NCI-H128 (cell line): ENCODE measurements at regions not wholly inside any gene's neighbourhood (a gene's known extent, or its start where the extent isn't known, plus 50 kb on each side); places are given as distances from the start of the nearest gene placed in this dataset.
"Not testable (repeated sequence)": the region's sequence is repeated elsewhere in the genome, so short reads cannot be mapped to it uniquely, and the experiment has no call there.

ENCODE experiments used
- DNase-seq: peaks from one replicate; lab custom pipeline; 2025; ENCODE audit not compliant: unreplicated experiment; lab: John Stamatoyannopoulos, UW

DNA sequence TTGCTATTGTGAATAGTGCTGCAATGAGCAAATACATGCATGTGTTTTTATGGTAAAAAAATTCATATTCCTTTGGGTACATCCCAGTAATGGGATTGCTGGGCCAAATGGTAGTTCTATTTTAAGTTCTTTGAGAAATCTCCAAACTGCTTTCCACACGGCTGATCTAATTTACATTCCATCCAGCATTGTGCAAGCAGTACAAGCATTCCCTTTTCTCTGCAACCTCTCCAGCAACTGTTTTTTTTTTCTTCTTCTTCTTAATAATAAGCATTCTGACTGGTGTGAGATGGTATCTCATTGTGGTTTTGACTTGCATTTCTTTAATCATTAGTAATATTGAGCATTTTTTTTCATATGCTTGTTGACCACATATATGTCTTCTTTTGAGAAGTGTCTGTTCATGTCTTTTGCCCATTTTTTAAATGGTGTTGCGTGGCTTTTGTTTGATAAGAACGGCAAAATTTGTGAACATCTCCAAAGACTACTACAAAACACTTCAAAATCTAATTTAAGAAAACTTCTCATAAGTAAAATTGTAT is 136.1 kb upstream of the MYO3A start:
- no peak for DNase-seq

DNA sequence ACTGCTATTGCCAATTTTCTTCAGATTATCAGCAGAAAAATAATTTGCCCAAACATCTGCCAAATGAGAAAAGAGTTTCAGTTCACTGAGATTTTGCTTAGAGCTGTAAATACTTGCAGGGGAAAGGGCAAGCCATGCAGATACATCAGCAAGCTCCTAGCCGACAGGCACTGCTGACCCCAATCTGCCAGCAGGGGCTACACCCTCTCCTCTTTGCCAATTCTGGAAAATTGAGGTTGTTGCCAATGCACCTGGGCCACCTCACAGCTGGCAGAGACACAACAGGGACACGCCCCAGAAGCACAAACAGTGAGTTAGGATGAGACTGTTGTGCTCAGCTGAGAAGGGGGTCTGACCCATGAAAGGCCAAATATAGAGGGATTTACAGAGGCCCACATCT is 129.5 kb upstream of the MYO3A start:
- DNase-seq = no peak

DNA sequence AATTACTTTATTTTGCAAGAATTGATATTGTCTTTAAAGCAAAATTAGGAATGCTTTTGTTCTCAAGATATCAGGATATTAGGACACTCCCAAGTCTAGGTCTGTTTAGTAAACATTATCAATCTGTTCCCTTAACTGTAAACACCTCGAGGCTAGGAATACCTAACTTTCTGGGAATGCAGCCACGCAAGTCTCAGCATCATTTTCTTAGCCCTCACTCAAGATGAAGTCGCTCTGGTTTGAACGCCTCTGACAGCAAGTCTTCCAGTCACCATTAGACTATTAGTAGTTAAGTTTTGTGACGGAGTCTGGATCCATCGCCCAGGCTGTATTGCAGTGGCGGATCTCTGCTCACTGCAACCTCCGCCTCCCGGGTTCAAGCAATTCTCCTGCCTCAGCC is 128.0 kb upstream of the MYO3A start:
- no peak for DNase-seq

DNA sequence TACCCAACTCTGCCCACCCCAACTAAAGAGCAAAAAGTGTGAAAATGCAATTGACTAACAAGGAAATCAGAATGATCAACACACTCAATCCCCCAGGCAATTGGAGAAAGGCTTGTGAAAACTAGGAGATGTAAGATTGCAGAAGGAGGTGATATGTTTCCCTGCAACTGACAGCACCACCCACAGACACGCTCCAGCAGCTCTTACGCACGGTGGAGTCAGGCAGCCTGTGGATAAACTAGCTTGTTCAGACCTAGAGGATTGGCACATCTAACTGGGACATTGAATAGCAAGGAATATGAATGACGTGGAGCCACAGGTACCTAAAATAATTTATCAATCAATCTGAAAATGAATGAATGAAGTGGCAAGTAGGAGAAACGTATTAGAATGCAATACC is 125.7 kb upstream of the MYO3A start:
- DNase-seq = no peak

DNA sequence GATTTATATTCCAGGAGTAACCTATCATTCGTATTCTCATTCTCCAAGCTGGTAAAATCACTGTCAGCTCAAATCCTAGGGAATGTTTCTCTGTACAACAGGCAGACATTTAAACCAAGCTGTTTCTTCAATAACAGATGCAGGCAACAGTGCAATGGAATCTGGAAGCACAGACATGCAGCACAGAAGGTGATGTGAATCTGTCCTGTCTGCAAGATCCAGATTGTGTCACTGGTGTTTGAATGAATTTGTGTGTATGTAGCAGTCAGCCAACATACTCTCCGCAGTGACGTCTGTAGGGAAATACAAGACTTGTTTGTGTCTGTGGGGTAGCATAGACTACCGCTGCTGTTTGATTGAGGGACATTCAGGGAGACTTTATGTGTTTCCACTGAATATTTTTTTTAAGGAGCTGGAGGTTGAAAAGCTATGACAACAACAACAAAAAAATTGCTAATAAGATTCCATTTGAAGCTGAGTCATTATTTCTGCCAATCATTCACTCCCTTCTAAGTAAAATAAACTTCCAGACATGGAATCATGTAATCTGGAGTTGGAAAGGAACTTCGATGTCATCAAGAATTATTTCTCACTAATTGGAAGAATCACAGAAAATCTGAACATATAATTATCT is 122.9 kb upstream of the MYO3A start:
- DNase-seq = no peak

DNA sequence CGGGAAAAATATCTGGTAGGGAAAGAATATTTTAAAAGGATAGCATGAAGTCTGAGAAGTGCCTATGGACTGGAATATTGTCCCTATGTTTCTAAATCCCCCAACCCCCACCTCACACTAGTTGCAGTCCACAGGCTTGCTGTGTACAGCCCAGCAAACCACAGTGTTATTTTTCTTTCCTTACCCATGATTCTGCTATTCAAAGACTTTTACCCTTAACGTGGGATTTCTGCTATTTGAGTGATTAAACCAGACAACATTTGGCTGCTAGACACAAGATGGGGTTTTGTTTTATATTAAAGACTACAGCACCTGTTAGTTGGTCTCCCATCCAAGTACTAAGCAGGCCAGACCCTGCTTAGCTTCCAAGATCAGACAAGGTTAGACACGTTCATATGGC is 120.5 kb upstream of the MYO3A start:
- DNase-seq = no peak

DNA sequence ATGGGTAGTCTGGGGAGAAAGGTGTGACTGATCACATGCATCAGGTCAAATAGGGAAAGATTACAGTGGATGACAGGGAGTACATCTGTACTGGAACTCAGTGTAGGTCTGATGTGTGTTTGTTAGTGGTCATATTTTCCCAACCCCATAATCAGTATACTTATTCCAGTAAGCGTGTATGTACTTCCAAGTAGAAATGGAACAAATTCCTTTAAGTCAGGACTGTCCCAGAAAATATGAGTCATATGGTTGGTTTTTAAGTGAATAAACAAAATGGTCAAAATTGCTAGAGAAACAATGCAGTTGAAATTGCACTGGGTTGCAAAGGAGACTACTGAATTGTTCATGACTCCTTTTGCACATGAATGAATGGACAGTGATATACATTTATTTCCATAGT is 118.8 kb upstream of the MYO3A start:
- DNase-seq = no peak

DNA sequence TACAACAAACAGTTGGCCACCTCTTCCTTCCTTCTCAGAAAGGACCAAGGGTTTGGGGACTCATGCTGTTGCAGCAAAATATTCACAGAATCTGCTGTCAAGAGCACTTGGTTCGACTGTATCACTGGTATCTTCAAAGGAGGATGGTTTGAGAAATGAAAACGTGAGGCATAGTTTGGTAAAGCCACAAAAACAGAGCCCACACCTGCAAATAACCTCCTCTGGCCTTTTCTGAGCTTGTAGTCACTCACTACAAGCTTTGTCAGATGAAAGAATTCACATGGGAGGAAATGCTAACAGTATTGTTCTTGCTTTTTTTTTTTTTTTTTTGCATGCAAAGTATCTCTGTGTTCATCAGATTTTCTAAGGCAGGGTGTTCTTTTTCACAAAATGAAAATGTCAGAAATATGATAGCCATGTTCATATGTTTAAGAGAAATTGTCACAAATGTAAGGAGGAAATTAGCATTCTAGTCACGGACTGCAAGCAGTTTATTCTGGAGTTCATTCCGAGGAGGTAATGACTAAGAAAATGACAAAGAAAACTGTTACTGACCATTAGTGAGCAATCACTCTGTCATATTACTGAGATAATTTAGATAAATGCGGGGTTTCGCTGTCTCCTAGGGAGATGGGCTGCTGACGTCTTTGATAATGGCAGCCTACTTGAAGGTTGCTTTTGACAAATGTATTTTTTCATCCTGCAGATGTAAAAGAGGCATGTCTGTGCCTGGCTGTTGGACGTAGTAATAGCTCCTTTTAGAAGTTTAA is 117.8 kb upstream of the MYO3A start:
- DNase-seq = no peak

DNA sequence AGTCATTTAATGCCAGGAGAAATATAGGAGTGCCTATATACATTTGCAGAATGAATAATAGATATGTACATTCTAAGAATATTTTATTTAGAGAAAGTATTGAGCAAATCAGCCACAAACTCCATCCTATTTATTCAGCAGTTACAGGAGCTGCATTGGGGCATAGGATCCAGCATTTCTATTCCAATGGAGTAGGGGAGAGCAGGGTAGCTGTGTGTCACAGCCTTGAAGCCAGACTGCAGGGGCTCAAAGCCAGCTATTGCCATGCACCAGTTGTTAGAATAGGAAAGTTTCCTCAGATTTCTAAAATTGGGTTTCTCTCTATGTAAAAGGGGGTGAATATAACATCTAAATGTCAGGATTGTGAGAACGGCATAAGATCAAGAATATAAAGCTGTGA is 116.8 kb upstream of the MYO3A start:
- DNase-seq = no peak

DNA sequence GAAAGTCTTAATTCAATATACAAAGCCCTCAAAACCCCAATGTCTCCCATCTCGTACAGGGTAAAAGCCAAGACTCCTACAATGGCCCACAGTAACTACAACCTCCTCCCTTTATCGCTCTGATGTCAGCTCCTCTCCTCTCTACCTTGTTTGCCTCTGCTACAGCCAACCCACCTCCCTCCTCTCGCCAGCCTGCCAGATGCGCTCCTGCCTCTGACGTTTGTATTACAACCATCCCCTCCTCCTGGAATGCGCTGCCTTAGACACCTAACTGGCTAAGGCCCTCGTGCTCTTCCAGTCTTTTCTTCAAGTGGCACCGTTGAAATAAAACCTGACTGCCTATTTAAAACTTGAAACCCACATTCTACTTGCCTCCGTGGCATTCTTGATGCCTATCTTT is 115.3 kb upstream of the MYO3A start:
- DNase-seq = no peak

DNA sequence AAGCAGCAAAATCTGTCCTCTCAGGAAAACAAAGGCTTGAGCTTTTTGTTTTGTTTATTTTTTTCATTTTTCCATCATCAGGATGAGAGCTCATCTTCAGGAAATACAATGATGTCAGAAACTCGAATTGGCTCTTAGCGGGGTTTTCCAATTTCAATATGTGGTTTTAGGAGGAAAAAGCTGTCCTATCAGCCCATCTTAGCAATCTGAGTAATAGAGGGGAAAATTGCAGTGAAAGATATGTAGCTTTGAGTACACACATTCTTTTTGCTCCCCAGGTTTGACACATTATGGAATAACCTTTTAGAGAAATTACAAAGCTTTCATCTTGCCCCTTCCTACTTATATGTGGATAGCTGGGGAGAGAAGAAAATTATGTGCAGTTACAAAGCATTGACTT is 113.6 kb upstream of the MYO3A start:
- no peak for DNase-seq

DNA sequence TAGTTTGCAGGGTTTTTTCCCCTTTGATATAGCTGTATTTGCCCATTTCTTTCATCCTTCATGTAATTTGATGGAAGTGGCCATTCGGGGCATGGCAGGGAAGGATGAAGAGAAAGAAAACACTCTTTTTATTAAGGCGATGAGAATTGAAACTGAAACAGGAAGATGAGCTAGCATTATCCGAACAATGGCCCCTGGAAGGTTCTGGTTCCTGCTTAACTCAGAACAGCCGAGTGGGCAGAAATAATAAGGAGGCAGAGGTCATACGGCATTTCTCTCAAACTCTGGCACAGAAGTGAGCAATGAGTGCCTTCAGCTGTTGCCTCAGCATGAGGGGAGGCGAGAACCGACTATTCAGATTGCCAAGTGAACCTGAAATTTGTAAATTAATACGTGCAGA is 113.2 kb upstream of the MYO3A start:
- no peak for DNase-seq

DNA sequence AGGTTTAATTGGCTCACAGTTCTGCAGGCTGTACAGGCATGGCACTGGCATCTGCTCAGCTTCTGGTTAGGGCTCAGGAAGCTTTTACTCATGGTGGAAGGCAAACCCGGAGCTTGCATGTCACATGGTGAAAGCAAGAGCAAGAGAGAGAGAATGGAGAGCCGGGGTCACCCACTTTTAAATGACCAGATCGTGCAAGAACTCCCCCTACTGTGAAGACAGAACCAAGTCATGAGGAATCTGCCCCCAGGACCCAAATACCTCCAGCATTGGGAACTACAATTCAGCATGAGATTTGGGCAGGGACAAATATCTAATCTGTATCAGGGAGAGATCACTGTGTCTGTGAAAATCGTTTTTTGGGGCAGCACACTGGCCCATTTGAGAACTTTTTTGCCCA is 110.0 kb upstream of the MYO3A start:
- DNase-seq = no peak

DNA sequence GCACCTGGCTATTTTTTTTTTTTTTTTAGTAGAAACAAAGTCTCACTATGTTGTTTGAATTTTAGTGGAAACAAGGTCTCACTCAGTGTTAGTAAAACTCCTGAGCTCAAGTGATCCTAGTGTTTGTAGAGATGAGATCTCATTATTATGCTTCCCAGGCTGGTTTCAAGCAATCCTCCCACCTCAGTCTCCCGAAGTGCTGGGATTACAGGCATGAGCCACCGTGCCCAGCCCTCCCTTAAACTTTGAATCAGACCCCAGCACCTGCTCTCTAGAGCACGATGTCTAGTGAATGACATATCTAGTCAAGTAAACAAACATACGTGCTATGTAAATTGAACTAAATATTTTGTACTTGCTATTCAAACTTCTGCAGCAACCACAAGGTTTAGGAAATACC is 105.6 kb upstream of the MYO3A start:
- no peak for DNase-seq

DNA sequence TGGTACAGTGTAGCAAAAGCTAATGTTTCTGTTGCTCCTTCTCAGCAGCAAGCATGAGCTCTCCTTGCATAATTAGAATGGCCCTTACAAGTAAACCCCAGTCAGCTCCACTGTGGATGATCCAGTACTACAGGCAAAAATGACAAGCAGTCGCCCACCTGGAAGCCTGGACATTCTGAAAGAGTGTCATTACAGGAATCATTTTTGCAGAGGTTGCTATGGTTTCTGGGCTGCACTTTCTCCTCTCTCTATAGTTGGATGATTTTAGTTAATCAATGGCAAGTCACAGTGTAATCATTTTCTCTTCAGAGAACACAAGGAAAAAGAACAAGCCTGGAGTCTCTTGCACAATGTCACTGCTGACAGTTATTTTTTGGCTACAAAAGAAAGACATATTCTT is 102.9 kb upstream of the MYO3A start:
- no peak for DNase-seq

DNA sequence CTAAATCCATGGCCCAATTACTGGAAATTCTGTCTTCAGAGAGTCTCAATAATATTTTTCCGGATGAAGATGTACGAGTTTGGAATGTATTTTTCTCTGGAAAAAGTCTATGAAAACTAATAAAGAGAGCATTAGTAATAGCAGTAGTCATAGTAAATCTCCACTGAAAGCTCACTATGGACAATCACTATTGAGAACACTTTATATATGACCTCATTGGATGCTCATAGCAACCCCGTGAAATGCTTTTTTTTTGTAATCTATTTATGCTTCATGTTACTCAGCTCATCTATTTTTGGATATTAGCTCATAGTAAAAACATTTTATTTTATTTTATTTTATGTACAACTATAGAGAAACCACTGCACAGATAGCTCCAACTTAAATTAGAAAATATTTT is 94.3 kb upstream of the MYO3A start:
- no peak for DNase-seq

DNA sequence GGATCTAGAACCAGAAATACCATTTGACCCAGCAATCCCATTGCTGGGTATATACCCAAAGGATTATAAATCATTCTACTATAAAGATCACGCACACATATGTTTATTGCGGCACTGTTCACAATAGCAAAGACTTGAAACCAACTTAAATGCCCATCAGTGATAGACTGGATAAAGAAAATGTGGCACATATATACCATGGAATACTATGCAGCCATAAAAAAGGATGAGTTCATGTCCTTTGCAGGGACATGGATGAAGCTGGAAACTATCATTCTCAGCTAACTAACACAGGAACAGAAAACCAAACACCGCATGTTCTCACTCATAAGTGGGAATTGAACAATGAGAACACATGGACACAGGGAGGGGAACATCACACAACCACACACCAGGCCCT is 93.2 kb upstream of the MYO3A start:
- DNase-seq = not testable (repeated sequence)

DNA sequence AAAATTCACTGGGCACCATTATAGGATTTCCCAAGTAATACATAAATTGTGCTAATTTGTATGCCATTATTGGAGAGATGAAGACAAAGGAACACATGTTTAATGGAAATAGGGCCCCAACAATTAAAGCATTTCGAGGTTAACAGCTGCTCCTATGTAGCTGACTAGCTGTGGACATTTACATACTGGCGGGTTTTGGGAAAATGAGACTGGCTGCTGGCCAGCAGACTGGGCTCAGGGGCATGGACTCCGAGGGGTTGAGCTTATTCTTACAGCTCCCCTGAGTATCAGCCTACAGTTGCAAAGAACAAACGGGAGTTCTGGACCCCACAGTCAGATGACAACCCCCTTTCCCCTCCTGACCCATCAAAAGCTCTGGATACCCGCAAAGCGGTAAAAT is 91.9 kb upstream of the MYO3A start:
- no peak for DNase-seq

DNA sequence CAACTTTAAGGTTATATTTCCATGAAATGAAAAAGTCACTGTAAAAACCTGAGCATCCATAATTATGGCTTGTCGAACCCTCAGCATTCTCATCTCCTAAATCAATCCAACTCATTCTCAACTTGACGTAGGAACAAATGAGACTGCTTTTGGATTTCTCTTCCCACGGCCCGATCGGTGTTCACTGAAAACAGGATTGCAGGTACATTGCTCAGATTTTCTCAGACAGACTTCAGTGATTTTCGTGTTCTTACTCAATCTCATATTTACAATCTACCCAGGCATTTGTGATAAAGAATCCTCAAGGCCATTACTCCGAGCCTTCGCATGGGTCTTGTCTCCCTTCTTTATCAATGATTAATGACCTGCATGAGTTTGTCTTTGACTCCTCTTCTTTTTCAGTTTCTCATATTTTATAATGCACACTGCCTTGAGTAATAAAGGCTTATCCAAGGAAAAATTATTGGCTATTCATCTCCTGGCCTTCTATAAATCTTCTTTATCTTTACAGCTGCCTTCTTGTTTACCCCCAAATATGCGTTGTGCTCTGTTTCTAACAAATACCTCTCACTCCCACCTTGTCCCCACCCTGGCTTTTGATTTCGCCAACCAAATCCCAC is 90.4 kb upstream of the MYO3A start:
- no peak for DNase-seq

DNA sequence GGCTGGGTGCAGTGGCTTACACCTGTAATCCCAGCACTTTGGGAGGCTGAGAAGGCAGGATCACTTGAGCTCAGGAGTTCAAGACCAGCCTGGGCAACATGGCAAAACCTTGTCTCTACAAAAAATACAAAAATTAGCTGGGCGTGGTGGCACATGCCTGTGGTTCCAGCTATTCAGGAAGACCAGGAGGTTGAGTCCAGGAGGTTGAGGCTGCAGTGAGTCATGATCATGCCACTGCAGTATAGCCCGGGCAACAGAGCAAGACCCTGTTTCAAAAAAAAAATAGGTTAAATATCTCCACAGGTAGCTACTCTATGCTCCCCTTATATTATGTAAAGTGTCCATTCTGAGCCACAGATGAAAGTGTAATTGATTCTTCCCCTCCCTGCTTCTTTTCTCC is 89.3 kb upstream of the MYO3A start:
- not testable (repeated sequence) for DNase-seq

DNA sequence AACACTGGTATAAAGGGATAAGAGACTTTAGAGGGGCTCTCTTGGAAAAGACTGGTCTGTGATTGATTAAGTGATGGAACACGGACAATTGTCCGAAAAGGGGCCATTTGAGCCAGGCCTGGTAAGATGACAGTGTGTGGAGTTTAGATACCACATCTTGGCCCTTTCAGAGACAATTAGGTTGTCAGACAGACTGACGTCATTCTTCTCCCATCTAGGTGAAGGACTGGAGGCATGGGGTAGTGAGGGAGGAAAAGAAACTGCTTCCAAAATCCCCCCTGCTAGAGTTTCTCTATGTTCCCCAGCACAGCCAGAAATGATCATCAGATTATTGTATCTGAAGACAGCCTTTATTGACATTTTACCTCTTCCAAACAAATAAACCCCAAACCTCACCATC is 84.8 kb upstream of the MYO3A start:
- no peak for DNase-seq

DNA sequence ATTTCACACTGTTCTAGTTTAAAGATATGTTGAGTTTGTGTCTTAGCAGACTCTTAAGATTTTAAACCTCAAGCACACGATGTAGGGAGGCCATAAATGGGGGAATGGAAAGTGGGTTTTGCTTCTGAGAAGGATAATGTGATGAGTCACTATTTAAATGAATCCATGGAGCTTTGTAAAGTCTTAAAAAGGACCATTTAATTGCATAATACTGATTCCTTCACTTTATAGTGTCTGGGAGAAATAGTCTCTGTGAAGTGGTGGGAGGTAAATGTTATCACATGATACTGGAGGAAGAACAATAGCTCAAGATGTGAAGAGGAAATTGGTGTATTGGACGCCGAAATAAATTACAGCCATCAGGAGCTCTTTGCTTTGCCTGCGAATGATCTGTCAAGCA is 84.0 kb upstream of the MYO3A start:
- DNase-seq = no peak
